Common myeloid progenitor, CD34-positive (primary cell): ENCODE measurements at regions not wholly inside any gene's neighbourhood (a gene's known extent, or its start where the extent isn't known, plus 50 kb on each side); places are given as distances from the start of the nearest gene placed in this dataset.

Experiments
- CTCF ChIA-PET: fragments of 350-600 bp; sonication (Branson Sonifier 250); formaldehyde crosslinking; loops from one replicate; lab custom pipeline; 2021; ENCODE audit warnings: antibody characterized with exemption; lab: Charles Lee
- POLR2A ChIA-PET: fragments of 350-600 bp; sonication (Branson Sonifier 250); formaldehyde crosslinking; loops from one replicate; lab custom pipeline; 2021; ENCODE audit warnings: antibody characterized with exemption; lab: Charles Lee
- DNase-seq, 3 donors: peaks; one replicate each; pipeline versions ENCODE4 v3.0.0 to v3.0.0-alpha.2; 2013
- H3K27ac ChIP-seq, 2 experiments: 1 replicate in 1 of 2; 2 replicates in 1 of 2; pipeline ENCODE4 v1.7.0; 2013; ENCODE audit warnings: inconsistent platforms in 2 of 2, low read length in 2 of 2, mild to moderate bottlenecking in 2 of 2, low read depth in 1 of 2, moderate library complexity in 1 of 2; ENCODE audit not compliant: severe bottlenecking in 2 of 2, insufficient read depth in 1 of 2, poor library complexity in 1 of 2
- H3K27me3 ChIP-seq, 5 experiments: replicated peaks in 2 of 5; 1 replicate in 3 of 5; 2 replicates in 2 of 5; pipeline versions ENCODE4 v1.6.1 to v1.7.0; 2013; ENCODE audit warnings: low read length in 4 of 5, mild to moderate bottlenecking in 2 of 5, moderate library complexity in 2 of 5, inconsistent platforms in 1 of 5; ENCODE audit not compliant: insufficient read depth in 5 of 5, control insufficient read depth in 4 of 5
- H3K36me3 ChIP-seq, 4 experiments: 1 replicate in 2 of 4; 2 replicates in 2 of 4; pipeline versions ENCODE4 v1.6.1 to v1.7.0; 2013; ENCODE audit warnings: low read length in 3 of 4, control low read depth in 1 of 4, mild to moderate bottlenecking in 1 of 4; ENCODE audit not compliant: control insufficient read depth in 4 of 4, insufficient read depth in 4 of 4
- H3K4me1 ChIP-seq, 4 experiments: 1 replicate in 3 of 4; 2 replicates in 1 of 4; pipeline versions ENCODE4 v1.6.1 to v1.7.1; 2013; ENCODE audit warnings: low read length in 3 of 4, mild to moderate bottlenecking in 3 of 4, control low read depth in 1 of 4, inconsistent platforms in 1 of 4, moderate library complexity in 1 of 4; ENCODE audit not compliant: control insufficient read depth in 4 of 4, insufficient read depth in 4 of 4; ENCODE audit errors: control extremely low read depth in 1 of 4
- H3K4me3 ChIP-seq, 7 experiments: 1 replicate in 4 of 7; 2 replicates in 3 of 7; pipeline versions ENCODE4 v1.5.1 to v1.7.0; 2013; ENCODE audit warnings: mild to moderate bottlenecking in 7 of 7, low read length in 6 of 7, moderate library complexity in 6 of 7, inconsistent platforms in 2 of 7, low read depth in 2 of 7, control low read depth in 1 of 7; ENCODE audit not compliant: insufficient read depth in 4 of 7, control insufficient read depth in 1 of 7; ENCODE audit errors: extremely low read depth in 1 of 7
- H3K9me3 ChIP-seq, 5 experiments: 1 replicate in 4 of 5; 2 replicates in 1 of 5; pipeline versions ENCODE4 v1.6.1 to v1.7.1; 2013; ENCODE audit warnings: low read length in 4 of 5, mild to moderate bottlenecking in 2 of 5, inconsistent platforms in 1 of 5, low read depth in 1 of 5, moderate library complexity in 1 of 5; ENCODE audit not compliant: control insufficient read depth in 4 of 5, insufficient read depth in 2 of 5; ENCODE audit errors: control extremely low read depth in 1 of 5
- WGBS: methylation state at CpG from one replicate; pipeline ENCODE4 v1.1.5; 2013; ENCODE audit not compliant: insufficient coverage; 5-methylcytosine and 5-hydroxymethylcytosine counted together

DNA sequence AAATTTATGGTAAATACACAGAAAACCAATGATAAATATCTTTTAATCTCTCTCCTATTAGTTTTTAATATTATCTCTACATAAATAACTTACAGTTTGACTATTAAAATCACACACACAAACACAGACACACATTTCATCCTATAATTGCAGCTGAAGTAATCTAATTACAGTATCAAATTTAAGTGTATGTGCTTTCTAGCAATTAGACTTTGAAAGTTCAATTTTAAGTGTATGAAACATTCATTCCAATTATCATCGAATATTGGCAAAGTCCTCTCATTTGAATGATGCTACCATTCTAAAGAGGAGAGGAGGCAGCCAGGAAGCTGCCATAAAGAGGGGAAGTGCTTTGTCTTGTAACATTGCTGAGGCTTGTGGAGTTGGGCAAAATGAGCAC, 221.2 kb upstream of the PABPC4L start:
- H3K27me3 ChIP-seq: no peaks in the 10 kb centered on the region
- H3K4me3 ChIP-seq: no peak overlapping the region
- no peaks in the 10 kb centered on the region for H3K36me3 ChIP-seq
- ChIA-PET CTCF (no interaction called here), POLR2A (no interaction called here)
- no peaks in the 10 kb centered on the region for H3K4me1 ChIP-seq
- no CpG with 5 or more reads among the region's 1 CpG for whole genome bisulfite sequencing
- no peak for DNase-seq
- H3K9me3 ChIP-seq: no peaks in the 10 kb centered on the region
- H3K27ac ChIP-seq: no peak overlapping the region

DNA sequence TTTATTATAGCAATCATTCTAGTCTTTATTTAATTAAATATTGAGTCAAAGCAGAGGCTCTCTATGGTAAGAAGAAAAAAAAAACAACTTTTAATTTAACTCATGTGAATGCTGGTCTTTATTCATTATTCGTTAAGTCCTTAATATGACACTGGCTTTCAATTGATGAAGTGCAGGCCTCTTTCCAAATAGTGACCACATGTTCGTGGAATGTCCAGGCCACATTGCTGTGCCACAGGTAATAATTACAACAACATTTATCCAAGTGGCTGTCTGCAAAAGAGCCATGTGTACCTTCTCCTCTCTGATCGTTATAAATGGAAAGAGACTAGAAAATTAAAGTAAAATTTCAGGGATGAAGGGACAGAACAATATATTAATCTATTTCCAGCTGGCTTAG, 220.1 kb upstream of the PABPC4L start:
- H3K27ac ChIP-seq: no peak overlapping the region
- no peak overlapping the region for H3K4me3 ChIP-seq
- no peaks in the 10 kb centered on the region for H3K36me3 ChIP-seq
- ChIA-PET POLR2A (no interaction called here), CTCF (no interaction called here)
- H3K4me1 ChIP-seq: no peaks in the 10 kb centered on the region
- WGBS: 93% methylated on average over 2 of the region's 3 CpGs
- H3K9me3 ChIP-seq: no peaks in the 10 kb centered on the region
- no peaks in the 10 kb centered on the region for H3K27me3 ChIP-seq
- no peak for DNase-seq

DNA sequence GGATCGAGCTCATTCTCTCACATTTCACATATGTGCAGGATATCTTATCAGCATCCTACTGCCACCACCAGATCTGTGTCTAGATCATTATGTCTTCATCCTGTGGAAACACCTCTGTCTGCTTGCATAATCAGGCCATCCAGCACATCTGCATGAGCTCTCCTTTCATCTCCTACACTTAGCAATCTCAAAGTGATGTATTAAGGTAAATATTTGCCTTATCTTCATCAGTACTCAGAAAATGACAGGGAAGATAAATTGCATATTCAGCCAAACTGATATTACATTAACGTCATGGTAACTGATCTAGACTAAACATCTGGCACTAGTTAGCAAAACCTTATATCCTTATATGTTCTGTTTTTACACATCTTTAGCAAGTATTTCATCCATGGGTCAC, 207.3 kb upstream of the PABPC4L start:
- Histone ChIP-seq H3K27me3 (no peaks in the 10 kb centered on the region), H3K4me3 (no peak overlapping the region), H3K9me3 (no peaks in the 10 kb centered on the region), H3K36me3 (no peaks in the 10 kb centered on the region), H3K27ac (no peak overlapping the region), H3K4me1 (no peaks in the 10 kb centered on the region)
- DNase-seq: no peak
- CTCF ChIA-PET: no interaction called here
- 100% methylated on average over 1 of the region's 2 CpGs for WGBS
- POLR2A ChIA-PET: no interaction called here

DNA sequence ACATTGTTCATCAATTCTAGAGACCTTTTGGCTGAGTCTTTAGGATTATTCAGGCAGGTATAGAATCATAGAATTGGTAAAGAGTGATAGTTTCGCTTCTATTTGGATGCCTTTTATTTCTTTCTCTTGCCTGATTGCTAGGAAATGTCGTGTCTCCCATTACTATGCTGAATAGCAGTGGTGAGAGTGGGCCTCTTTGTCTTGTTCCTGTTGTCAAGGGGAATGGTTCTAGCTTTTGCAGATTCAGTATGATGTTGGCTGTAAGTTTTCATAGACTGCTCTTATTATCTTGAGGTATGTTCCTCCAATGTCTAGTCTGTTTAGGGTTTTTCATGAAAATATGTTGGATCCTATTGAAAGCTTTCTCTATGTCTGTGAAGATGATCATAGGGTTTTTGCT, 200.2 kb upstream of the PABPC4L start:
- H3K4me3 ChIP-seq: no peak overlapping the region
- 85% methylated on average over 2 of the region's 2 CpGs for WGBS
- ChIA-PET POLR2A (no interaction called here), CTCF (no interaction called here)
- no peaks in the 10 kb centered on the region for H3K4me1 ChIP-seq
- no peaks in the 10 kb centered on the region for H3K9me3 ChIP-seq
- H3K36me3 ChIP-seq: no peaks in the 10 kb centered on the region
- no peaks in the 10 kb centered on the region for H3K27me3 ChIP-seq
- no peak overlapping the region for H3K27ac ChIP-seq
- no peak for DNase-seq

DNA sequence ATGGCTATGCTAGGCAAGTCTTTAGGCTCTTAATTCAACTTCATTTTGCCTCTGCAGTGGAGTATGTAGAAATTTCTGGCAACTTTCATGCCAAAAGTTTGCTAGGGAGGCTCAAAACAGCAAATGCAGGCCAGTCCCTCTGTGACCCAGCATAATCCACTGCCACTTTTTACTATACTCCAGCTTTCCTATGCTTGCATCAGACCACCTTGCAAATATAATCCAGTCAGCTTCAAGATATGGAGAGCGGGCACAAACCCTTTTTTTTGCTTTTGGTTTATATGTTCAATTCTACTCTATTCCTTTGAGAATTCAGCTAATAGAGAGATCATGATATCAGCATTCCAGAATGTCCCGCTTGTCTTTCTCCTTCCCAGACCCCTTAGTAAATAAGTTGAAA, 192.0 kb upstream of the PABPC4L start:
- no peaks in the 10 kb centered on the region for H3K9me3 ChIP-seq
- DNase-seq: no peak
- H3K27ac ChIP-seq: no peak overlapping the region
- H3K36me3 ChIP-seq: no peaks in the 10 kb centered on the region
- no peak overlapping the region for H3K4me3 ChIP-seq
- ChIA-PET POLR2A (no interaction called here), CTCF (no interaction called here)
- H3K4me1 ChIP-seq: no peaks in the 10 kb centered on the region
- no CpG with 5 or more reads among the region's 2 CpGs for WGBS
- H3K27me3 ChIP-seq: no peaks in the 10 kb centered on the region

DNA sequence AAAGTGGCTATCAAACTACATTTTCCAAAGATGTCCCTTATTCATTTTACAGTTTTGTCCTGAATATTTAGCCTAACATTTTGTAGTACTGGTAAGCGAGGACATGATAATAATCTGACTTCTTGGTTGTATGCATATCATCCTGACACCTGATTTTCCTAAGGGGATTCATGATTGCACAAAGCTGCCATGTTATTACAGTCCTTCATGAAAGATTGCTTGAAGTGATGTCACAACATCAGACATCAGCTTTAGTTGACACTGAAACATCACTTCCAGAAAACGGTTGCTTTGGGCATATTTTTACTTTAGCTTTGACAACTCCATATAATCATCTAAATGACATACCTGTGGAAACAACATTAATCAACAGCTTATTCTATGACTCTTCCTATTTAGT, 188.7 kb upstream of the PABPC4L start:
- Histone ChIP-seq H3K36me3 (no peaks in the 10 kb centered on the region), H3K9me3 (no peaks in the 10 kb centered on the region), H3K4me3 (no peak overlapping the region), H3K27ac (no peak overlapping the region), H3K4me1 (no peaks in the 10 kb centered on the region), H3K27me3 (no peaks in the 10 kb centered on the region)
- POLR2A ChIA-PET: no interaction called here
- WGBS: 83% methylated on average over 1 of the region's 2 CpGs
- DNase-seq: no peak
- CTCF ChIA-PET: no interaction called here

DNA sequence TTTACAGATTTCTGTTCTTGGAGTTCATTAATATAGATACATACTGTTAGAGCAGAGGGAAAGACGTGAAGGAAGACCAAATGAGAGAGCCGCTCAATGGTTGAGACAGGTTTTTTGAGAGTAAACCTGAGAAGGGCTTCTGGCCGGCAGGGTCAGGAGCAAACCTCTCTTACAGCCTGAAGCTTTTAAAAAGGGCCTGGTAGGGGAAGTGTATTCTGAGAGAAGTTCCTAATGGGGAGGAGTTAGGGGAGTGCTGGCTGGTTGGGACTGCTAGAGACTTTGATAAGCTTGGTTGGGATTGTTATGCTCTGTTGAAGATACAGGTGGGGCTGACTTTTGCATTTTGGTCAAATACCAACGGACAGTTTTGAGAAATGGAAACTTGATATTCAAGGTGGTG, 186.8 kb upstream of the PABPC4L start:
- 87% methylated on average over 3 of the region's 4 CpGs for WGBS
- no peaks in the 10 kb centered on the region for H3K36me3 ChIP-seq
- H3K27ac ChIP-seq: no peak overlapping the region
- ChIA-PET CTCF (no interaction called here), POLR2A (no interaction called here)
- no peaks in the 10 kb centered on the region for H3K9me3 ChIP-seq
- no peaks in the 10 kb centered on the region for H3K4me1 ChIP-seq
- H3K27me3 ChIP-seq: no peaks in the 10 kb centered on the region
- DNase-seq: no peak
- no peak overlapping the region for H3K4me3 ChIP-seq
